Cardiac fibroblast (primary cell): ENCODE measurements at regions not wholly inside any gene's neighbourhood (a gene's known extent, or its start where the extent isn't known, plus 50 kb on each side); places are given as distances from the start of the nearest gene placed in this dataset.
A peak's percentile ranks its signal among the peaks of the same experiment; 100 is the strongest.

Experiments used
- DNase-seq, 2 donors: peaks; one replicate each; pipeline versions ENCODE4 v3.0.0 to v3.0.0-alpha.2; 2010; ENCODE audit warnings: low read depth in 2 of 2
- H3K4me3 ChIP-seq, 2 donors: replicated peaks in 1 of 2; 1 replicate in 1 of 2; 2 replicates in 1 of 2; pipeline ENCODE4 v1.5.1; 2011; ENCODE audit warnings: low read depth in 2 of 2, low read length in 2 of 2, mild to moderate bottlenecking in 2 of 2, moderate library complexity in 1 of 2
- CTCF ChIP-seq: IDR thresholded peaks from one replicate; pipeline ENCODE4 v1.5.1; 2011; ENCODE audit warnings: low read depth, mild to moderate bottlenecking, low read length, inconsistent platforms

GRCh38 chr4:32830160-32830559 lies 2110.0 kb downstream of the PCDH7 start:
- H3K4me3 ChIP-seq = no peak overlapping the region
- no peak for DNase-seq
- TF ChIP-seq CTCF = no peak

DNA sequence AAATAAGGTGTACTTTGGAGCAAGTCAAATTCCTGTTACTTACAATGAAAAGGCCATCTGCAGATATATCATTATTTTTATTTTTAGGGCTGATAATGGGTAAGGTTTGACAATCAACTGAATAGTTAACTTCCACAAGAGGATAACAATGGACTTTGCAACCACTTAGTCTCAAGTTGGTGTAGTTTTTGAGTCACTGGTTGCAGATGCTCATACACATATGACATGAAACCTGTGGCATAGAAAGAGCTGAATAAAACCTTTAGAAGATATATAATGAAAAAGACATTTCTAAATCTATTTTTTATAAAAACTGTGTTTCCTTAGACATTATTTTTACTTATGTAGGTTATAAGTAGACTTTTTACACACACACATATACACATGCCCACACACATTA lies 2110.9 kb downstream of the PCDH7 start:
- TF ChIP-seq CTCF = no peak

GRCh38 chr4:32840461-32841189 lies 2120.5 kb downstream of the PCDH7 start:
- H3K4me3 ChIP-seq = no peak overlapping the region
- DNase-seq = no peak
- TF ChIP-seq CTCF = no peak

More for the DNA sequence above, 2110.9 kb downstream of the PCDH7 start:
- H3K4me3 ChIP-seq = no peak overlapping the region
- DNase-seq = no peak

GRCh38 chr4:32841217-32841616 lies 2121.0 kb downstream of the PCDH7 start:
- DNase-seq = no peak
- H3K4me3 ChIP-seq = no peak overlapping the region
- TF ChIP-seq CTCF = no peak

DNA sequence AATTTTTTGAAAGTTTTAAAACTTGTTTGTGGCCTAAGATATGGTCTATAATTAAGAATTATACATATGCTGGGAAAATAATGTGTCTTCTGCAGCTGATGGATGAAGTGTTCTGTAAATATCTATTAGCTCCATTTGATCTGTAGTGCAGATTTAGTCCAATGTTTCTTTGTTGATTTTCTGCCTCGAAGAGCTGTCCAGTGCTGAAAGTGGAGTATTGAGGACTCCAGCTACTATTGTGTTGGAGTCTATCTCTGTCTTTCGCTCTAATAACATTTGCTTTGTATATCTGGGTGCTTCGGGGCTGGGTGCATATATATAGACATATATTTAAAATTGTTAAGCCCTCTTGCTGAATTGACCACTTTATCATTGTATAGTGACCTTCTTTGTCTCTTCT lies 2127.3 kb downstream of the PCDH7 start:
- TF ChIP-seq CTCF = no peak
- H3K4me3 ChIP-seq = no peak overlapping the region

DNA sequence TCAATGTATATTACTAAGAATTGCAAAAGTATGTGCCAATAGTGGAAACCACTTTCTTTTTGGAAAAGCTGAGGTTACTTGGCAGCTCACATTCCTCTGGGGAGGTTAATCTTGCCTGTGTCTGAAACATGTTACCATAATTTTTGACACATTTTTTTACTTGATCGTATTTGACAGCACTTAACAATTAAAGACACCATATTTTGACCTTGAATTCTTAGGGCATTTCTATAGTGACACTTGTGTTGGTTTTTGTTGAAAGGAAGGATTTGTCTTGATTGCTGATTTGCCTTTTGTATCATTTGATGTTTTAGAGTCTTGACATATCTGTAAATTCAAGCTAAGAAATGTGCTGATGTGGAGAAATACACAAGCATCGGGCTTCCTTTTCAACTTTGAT lies 2135.5 kb downstream of the PCDH7 start:
- no peak for DNase-seq
- no peak for TF ChIP-seq CTCF
- no peak overlapping the region for H3K4me3 ChIP-seq

More for the DNA sequence above, 2127.3 kb downstream of the PCDH7 start:
- DNase-seq = peak; percentile 3 to 5

DNA sequence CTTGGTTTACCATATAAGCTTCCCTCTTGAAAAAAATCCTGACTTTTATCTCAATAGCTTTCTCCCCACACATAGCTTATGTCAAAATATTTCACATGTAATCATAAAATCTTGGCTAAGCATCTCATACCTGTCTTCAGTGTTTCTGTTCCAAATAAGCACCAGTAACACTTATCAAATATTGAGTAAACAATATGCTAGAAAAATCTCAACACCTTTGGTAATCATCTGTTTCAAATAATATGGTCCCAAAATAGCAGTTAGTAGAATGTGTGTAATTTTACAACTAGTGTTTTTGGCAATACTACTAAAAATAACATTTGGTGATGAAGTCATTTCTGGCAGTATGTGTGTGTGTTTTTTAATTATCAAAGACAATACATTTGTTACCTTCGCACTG lies 2138.2 kb downstream of the PCDH7 start:
- DNase-seq = no peak
- no peak overlapping the region for H3K4me3 ChIP-seq
- TF ChIP-seq CTCF = no peak
